NCI-H1105 (cell line): ENCODE measurements at regions not wholly inside any gene's neighbourhood (a gene's known extent, or its start where the extent isn't known, plus 50 kb on each side); places are given as distances from the start of the nearest gene placed in this dataset.

Experiments
- DNase-seq: peaks from one replicate; lab custom pipeline; 2025; lab: John Stamatoyannopoulos, UW

GRCh38 chr4:111798840-111799239 lies 346.4 kb upstream of the FAM241A start:
- DNase-seq = no peak

- no peak for DNase-seq
Measured at GRCh38 chr4:111800551-111800950, 344.7 kb upstream of the FAM241A start.

GRCh38 chr4:111802191-111802590 lies 343.1 kb upstream of the FAM241A start:
- DNase-seq = no peak

DNA sequence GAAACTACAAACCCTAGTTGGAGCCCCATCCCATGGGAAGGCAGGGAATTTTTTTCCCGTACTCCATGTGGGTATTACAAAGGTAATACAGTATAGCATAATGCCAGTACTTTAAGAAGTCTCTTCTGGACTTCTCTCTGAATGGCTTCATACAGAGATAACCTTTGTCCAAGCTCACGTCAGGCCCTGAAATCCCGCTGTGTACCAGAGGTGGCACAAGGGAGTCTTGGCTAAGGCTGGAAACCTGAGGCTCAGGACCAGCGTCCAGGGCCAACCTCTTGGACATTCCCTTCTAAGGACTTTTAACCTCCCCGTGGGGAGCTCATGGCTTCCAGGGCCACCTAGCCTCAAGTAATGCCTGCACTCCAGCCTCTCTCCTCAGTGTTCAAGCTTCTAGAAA lies 338.9 kb upstream of the FAM241A start:
- no peak for DNase-seq

- no peak for DNase-seq
Measured at GRCh38 chr4:111807576-111807975, 337.7 kb upstream of the FAM241A start.

DNA sequence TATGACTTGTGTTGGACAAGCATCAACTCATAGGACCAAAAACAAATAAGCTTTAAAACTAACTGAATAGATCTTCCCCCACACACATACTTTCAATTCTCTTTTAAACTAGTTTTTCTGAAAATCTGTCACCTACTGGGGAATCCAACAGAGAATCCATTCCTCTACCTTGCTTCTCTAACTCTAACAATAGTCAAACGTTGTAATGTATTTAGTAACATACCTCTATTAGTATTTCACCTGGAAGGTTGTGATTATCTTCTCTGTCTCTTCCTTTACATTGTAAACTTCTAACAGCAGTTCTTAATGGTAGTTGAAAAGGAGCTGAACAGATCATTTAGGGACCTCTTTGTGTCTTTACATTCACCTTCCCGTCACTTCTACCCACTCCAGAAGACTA lies 337.1 kb upstream of the FAM241A start:
- DNase-seq = no peak

- DNase-seq = no peak
Measured at GRCh38 chr4:111811661-111812060, 333.6 kb upstream of the FAM241A start.

- no peak for DNase-seq
Measured at GRCh38 chr4:111812114-111812513, 333.1 kb upstream of the FAM241A start.

- no peak for DNase-seq
Measured at GRCh38 chr4:111812760-111813159, 332.5 kb upstream of the FAM241A start.

DNA sequence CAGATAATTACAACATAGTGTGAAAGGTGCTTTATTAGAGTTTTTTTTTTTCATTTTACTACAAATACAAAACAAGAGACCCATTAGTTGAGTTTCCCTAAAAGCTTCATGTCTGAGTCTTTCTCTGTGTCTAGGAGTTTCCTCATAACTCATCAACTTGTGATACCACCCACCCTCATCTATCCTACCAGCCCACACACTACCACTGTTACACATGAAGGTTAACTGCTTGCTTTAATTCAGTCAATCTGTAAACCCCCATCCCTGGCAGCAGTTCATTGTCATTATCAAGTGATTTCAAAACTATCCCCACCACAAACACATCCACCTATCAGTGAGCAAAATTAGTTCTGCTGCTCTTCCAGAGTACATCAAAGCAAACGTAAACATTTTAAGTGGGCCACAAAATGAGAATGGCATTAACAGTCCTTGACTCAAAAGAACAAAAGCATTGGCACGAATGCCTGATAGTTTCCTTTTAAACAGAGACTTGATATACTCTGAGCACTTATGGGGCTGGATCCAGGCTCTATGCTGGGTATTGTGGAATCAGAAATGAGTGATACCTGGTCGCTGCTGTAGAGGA lies 331.6 kb upstream of the FAM241A start:
- DNase-seq = no peak

- no peak for DNase-seq
Measured at GRCh38 chr4:111814961-111815360, 330.3 kb upstream of the FAM241A start.

DNA sequence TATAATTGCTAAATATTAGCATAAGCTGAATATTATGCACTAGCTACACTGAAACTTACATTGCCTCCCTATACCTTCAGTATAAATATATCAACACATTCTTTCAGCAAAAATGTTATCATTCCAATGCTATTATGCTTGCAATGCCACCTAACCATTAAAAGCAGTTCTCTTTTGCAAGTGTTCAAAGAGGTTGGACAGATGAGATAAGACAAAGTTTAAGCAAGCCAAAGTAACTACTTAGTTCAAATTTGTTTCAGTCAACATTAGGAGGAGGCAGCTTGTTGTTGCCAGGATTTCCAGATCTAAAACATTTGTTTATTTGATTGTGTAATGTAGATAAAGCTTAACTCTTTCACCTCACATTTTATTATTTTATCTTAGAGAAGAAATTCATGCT lies 323.9 kb upstream of the FAM241A start:
- no peak for DNase-seq

- no peak for DNase-seq
Measured at GRCh38 chr4:111836601-111837000, 308.7 kb upstream of the FAM241A start.

GRCh38 chr4:111837761-111838160 lies 307.5 kb upstream of the FAM241A start:
- no peak for DNase-seq

DNA sequence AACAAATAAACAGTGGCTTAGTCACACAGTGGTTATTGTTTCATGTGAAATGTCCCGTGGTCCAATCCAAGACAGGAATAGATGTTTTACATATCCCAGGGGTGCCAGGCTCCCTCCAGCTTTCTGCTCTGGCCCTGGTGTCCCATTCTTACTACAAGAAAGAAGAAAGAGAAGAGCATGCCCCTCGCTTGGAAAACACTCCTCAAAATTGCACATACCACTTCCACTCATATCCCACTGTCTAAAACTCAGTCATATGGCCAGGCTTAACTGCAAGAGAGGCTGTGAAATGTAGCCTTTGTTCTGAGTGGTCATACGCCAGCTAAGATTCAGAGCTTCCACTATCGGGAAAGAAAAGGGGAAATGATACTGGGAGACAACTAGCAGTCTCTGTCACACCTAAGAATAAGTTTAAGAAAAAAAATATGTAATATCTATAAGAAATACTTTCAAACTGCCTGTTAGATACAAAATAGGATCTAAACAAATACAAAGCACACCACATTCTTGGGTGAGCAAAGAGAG lies 306.8 kb upstream of the FAM241A start:
- no peak for DNase-seq

- DNase-seq = no peak
Measured at GRCh38 chr4:111839141-111839540, 306.1 kb upstream of the FAM241A start.

- DNase-seq = no peak
Measured at GRCh38 chr4:111842336-111842735, 302.9 kb upstream of the FAM241A start.

DNA sequence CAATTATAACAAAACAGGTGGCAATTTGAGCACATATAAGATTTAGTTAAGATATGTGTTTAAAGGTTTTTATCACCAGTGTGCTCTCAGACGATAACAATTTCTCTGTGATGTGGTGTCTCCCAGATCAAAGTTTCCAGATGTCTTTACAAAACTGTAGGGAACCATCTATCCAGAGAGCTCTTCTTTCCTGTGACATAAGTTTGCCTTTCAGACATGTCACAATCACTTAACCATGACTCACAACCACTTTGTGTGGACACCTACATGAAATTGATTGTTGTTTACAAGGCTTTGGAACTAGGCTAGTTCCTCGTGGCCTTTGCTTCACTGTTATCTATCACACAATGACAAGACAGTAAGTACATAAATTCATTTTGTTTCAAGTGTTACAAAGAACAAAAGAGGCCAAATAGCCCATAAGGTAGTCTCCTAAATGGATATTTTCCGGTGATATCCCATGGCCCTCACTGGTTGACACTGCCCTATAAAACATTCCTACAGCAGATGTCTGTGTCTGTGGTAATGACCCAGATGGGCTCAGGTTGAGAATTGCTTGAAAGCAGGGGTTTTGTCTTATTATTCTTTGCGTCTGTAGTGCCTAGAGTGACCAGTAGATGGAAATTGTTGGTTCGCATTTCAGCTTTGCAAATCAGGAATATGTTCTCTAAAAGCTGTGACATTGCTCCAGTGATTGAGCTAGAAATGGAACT lies 297.8 kb upstream of the FAM241A start:
- DNase-seq = no peak

GRCh38 chr4:111849746-111850284 lies 295.4 kb upstream of the FAM241A start:
- no peak for DNase-seq

DNA sequence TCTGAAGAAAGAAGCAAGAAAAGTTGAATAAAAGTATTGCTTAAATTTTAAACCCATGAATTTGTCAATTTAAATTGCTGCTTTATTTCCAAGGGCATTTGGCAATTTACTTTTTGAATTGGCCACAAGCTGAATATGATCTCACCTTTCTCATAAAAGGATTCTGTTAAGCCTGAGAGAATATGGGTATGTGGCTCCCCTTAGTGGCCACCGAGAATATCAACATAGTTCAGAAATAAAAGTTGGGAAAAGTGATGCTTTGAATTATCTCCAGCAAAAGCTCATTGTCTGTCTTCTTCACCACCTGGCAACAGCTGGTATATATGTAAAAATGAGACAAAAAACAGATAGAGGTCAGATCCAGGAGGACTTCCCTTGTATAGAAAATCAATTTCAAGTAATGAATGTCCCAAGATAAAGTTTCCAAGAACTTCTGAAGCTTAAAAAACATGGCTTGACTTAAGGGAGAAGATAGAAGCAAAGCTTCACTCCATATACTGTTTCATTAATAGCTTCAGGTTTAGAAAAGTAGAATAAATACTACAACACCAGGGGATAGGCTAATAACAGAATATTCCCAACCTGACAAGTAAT lies 290.7 kb upstream of the FAM241A start:
- no peak for DNase-seq

DNA sequence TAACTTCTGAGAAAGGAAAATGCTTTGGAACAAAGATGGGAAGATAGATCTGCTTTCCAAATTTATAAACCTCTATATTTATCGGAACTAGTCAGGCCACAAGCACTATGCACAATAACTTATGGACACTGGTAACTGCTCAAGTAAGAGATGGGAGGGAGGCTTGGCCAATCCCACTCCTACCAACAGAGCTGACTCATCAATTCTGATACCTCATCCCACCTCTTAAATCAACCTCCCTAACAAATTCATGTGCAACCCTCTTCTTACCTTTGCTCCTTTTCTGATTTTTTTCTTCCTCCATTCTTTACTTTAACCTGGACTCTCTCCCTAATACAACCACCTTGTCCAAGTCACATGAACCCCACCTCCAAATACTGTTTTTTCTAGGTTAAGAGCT lies 289.9 kb upstream of the FAM241A start:
- DNase-seq = no peak

DNA sequence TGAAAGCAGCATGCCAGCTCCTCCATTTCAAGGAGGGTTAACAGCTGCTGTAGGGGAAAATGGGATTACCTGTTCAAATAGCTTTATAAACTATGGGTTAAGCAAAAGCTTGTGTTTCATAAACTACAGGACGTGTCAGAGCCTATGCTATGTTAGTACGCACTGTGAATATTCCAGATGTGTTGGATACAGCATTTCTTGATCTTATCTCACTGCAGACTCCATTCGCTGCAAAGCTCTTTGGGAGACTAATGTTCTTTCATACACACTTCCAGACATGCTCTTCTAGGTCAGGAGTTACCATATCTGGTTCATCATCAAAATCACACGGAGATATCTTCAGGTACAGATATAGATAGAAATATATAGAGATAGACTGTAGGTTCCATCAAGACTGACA lies 281.2 kb upstream of the FAM241A start:
- no peak for DNase-seq

- no peak for DNase-seq
Measured at GRCh38 chr4:111869339-111869738, 275.9 kb upstream of the FAM241A start.
